GM15510 (cell line): ENCODE measurements at regions not wholly inside any gene's neighbourhood (a gene's known extent, or its start where the extent isn't known, plus 50 kb on each side); places are given as distances from the start of the nearest gene placed in this dataset.

Experiments
- POLR2A ChIP-seq: IDR thresholded peaks from 3 replicates; pipeline ENCODE4 v1.6.1; 2011; ENCODE audit warnings: borderline replicate concordance; ENCODE audit not compliant: insufficient read length; ENCODE audit errors: extremely low read depth

GRCh38 chr13:22405891-22406290 is 735.0 kb downstream of the FGF9 start:
- no peak for TF ChIP-seq POLR2A

- no peak for TF ChIP-seq POLR2A
Observed at GRCh38 chr13:22412452-22412851, 741.6 kb downstream of the FGF9 start.

- TF ChIP-seq POLR2A, result no peak
Observed at GRCh38 chr13:22422023-22422422, 751.1 kb downstream of the FGF9 start.

- TF ChIP-seq POLR2A, result no peak
Observed at GRCh38 chr13:22422712-22423111, 751.8 kb downstream of the FGF9 start.

GRCh38 chr13:22423261-22423660 is 752.4 kb downstream of the FGF9 start:
- no peak for TF ChIP-seq POLR2A

- no peak for TF ChIP-seq POLR2A
Observed at GRCh38 chr13:22425087-22425486, 754.2 kb downstream of the FGF9 start.

GRCh38 chr13:22427066-22427465 is 753.7 kb upstream of the SGCG start:
- no peak for TF ChIP-seq POLR2A

GRCh38 chr13:22427783-22428182 is 753.0 kb upstream of the SGCG start:
- TF ChIP-seq POLR2A, result no peak

GRCh38 chr13:22428188-22428828 is 752.5 kb upstream of the SGCG start:
- TF ChIP-seq POLR2A, result no peak

GRCh38 chr13:22432690-22433089 is 748.1 kb upstream of the SGCG start:
- no peak for TF ChIP-seq POLR2A

- no peak for TF ChIP-seq POLR2A
Observed at GRCh38 chr13:22447132-22447886, 733.5 kb upstream of the SGCG start.

GRCh38 chr13:22449251-22449650 is 731.5 kb upstream of the SGCG start:
- no peak for TF ChIP-seq POLR2A

- no peak for TF ChIP-seq POLR2A
Observed at GRCh38 chr13:22451327-22451741, 729.4 kb upstream of the SGCG start.

- TF ChIP-seq POLR2A, result no peak
Observed at GRCh38 chr13:22454586-22454985, 726.2 kb upstream of the SGCG start.

GRCh38 chr13:22455036-22455435 is 725.7 kb upstream of the SGCG start:
- no peak for TF ChIP-seq POLR2A

- TF ChIP-seq POLR2A, result no peak
Observed at GRCh38 chr13:22461854-22462490, 718.8 kb upstream of the SGCG start.
